HFFc6 (cell line): ENCODE measurements at regions not wholly inside any gene's neighbourhood (a gene's known extent, or its start where the extent isn't known, plus 50 kb on each side); places are given as distances from the start of the nearest gene placed in this dataset.

ENCODE experiments used
- DNase-seq: peaks from one replicate; pipeline ENCODE4 v3.0.0-alpha.2; 2018
- H3K27ac Mint-ChIP-seq: 2 replicates; pipeline ENCODE4 v1.8.0; 2020; ENCODE audit warnings: mild to moderate bottlenecking, mixed read lengths
- H3K27me3 Mint-ChIP-seq: 2 replicates; pipeline ENCODE4 v1.8.0; 2021; ENCODE audit warnings: mild to moderate bottlenecking, moderate library complexity, mixed read lengths; ENCODE audit not compliant: insufficient read depth
- H3K36me3 Mint-ChIP-seq: 2 replicates; pipeline ENCODE4 v1.8.0; 2021; ENCODE audit warnings: low read depth, mixed read lengths
- H3K4me1 Mint-ChIP-seq: 2 replicates; pipeline ENCODE4 v1.8.0; 2020; ENCODE audit warnings: low read depth, mixed read lengths
- H3K4me3 Mint-ChIP-seq: 2 replicates; pipeline ENCODE4 v1.8.0; 2020; ENCODE audit warnings: mild to moderate bottlenecking, moderate library complexity, mixed read lengths
- H3K9me3 Mint-ChIP-seq: 2 replicates; pipeline ENCODE4 v1.8.0; 2020; ENCODE audit warnings: mild to moderate bottlenecking, mixed read lengths
- TF ChIP-seq, protein P1 (sequence below): fragments of 200-600 bp; sonication (generic); IDR thresholded peaks from 2 replicates; pipeline ENCODE4 v1.5.0; 2021; ENCODE audit warnings: antibody characterized with exemption, mild to moderate bottlenecking

DNA sequence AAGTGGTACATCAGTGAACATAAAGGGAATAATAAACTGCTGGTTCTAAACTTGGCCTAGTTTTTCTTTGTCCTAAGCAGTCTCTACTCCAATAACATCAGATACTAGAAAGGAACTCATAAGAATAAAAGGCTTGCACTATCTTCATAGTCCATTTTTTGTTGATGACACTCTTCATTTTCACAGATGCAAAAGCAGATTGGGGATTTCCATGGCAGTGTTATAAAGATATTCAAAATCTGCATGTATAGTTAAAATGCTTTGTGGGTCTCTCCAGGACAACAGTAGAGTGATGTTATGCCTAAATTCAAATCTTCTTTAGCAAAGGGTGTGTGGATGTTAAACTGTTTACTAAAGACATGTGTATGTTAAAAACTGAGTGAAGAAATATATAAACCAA, 745.8 kb downstream of the TRHDE start:
- no peaks in the 10 kb centered on the region; the same call in 1 of the 2 replicates for H3K27me3 Mint-ChIP-seq
- no peaks in the 10 kb centered on the region for H3K36me3 Mint-ChIP-seq

DNA sequence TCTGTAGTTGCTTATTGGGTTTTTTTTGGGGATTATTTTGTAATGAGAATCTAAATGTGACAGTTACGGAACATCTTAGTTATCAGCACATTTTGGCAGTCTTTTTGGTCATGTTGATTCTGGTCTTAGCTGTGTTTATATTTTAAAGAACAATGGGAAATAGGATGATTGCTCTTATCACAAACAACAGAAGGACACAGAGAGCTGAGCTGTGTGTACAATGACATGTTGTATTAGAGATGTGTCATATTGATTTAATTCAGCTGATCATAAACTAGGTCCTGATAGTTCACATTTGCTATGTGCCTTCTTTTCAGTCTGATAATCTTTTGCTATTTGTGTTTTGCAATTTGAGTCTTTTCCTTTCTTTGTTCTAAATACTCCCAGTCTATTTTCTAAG, 781.7 kb downstream of the TRHDE start:
- no peak overlapping the region for H3K27ac Mint-ChIP-seq
- H3K4me3 Mint-ChIP-seq = no peak overlapping the region
- H3K4me1 Mint-ChIP-seq = no peaks in the 10 kb centered on the region
- TF ChIP-seq, protein P1, sequence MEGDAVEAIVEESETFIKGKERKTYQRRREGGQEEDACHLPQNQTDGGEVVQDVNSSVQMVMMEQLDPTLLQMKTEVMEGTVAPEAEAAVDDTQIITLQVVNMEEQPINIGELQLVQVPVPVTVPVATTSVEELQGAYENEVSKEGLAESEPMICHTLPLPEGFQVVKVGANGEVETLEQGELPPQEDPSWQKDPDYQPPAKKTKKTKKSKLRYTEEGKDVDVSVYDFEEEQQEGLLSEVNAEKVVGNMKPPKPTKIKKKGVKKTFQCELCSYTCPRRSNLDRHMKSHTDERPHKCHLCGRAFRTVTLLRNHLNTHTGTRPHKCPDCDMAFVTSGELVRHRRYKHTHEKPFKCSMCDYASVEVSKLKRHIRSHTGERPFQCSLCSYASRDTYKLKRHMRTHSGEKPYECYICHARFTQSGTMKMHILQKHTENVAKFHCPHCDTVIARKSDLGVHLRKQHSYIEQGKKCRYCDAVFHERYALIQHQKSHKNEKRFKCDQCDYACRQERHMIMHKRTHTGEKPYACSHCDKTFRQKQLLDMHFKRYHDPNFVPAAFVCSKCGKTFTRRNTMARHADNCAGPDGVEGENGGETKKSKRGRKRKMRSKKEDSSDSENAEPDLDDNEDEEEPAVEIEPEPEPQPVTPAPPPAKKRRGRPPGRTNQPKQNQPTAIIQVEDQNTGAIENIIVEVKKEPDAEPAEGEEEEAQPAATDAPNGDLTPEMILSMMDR = no peak
- peaks cover 19% of the 10 kb centered on the region for H3K9me3 Mint-ChIP-seq
- DNase-seq = no peak
- no peaks in the 10 kb centered on the region for H3K36me3 Mint-ChIP-seq
- no peaks in the 10 kb centered on the region for H3K27me3 Mint-ChIP-seq

More for the DNA sequence above, 745.8 kb downstream of the TRHDE start:
- no peak for DNase-seq
- Mint-ChIP-seq H3K27ac (no peak overlapping the region), H3K4me3 (no peak overlapping the region), H3K9me3 (peaks cover 42% of the 10 kb centered on the region), H3K4me1 (no peaks in the 10 kb centered on the region)
- TF ChIP-seq, protein P1 = no peak

DNA sequence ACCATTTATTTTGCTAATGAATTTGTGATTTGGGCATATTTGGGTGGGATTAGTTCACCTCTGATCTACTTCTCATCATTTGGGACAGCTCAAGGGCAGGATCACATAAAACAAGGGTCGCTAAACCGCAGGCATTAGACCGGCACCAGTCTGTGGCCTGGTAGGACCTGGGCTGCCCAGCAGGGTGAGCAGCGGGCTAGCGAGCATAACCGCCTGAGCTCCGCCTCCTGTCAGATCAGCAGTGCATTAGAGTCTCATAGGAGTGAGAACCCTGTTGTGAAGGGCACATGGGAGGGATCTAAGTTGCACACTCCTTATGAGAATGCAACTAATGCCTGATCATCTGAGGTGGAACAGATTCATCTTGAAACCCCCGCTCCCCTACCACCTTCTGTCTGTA, 785.3 kb downstream of the TRHDE start:
- no peaks in the 10 kb centered on the region for H3K36me3 Mint-ChIP-seq
- H3K4me3 Mint-ChIP-seq = no peak overlapping the region
- no peaks in the 10 kb centered on the region for H3K4me1 Mint-ChIP-seq
- no peak overlapping the region for H3K27ac Mint-ChIP-seq
- no peak for DNase-seq
- peaks cover 24% of the 10 kb centered on the region for H3K9me3 Mint-ChIP-seq
- TF ChIP-seq, protein P1 = no peak
- no peaks in the 10 kb centered on the region for H3K27me3 Mint-ChIP-seq

DNA sequence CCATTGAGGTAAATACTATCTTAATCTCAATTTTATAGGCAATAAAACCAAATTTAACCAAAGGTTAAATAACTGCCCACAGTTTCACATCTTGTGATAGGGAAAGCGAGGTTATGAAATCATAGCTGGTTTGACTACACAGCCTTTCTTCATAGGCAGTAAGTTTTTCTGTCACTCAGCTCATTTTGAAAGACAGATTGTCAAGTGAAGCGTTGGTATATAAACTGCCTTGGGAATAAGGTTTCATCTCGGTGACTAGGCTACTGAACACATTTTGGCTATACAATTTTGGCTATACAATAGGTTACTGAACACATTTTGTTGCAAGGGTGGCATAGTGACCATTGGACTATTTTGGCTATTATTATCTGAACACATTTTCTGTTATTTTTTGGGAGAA, 793.7 kb downstream of the TRHDE start:
- peaks cover 31% of the 10 kb centered on the region for H3K9me3 Mint-ChIP-seq
- H3K4me1 Mint-ChIP-seq = no peaks in the 10 kb centered on the region
- no peak overlapping the region for H3K27ac Mint-ChIP-seq
- peaks cover 2% of the 10 kb centered on the region; the same call in 1 of the 2 replicates for H3K27me3 Mint-ChIP-seq
- TF ChIP-seq, protein P1 = no peak
- no peak overlapping the region for H3K4me3 Mint-ChIP-seq
- H3K36me3 Mint-ChIP-seq = no peaks in the 10 kb centered on the region
- DNase-seq = no peak

DNA sequence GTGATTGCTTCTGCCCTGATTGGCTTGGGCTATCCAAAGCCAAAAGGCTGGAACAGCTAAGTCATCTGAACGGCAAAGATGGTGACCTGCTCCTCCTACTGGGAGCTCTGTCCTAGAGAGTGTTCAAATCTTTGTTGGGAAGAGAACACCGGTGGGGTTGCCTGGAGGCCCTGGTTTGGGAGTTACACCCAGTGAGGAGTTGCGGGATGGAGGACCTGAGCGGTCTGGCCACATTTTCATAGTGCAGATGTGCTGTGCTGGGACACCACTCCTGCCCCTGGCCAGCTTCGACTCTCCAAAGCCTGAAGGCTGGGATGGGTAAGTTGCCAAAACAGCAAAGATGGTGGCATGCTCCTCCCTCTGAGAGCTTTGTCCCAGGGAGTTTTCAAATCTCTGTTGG, 795.4 kb downstream of the TRHDE start:
- H3K4me1 Mint-ChIP-seq = no peaks in the 10 kb centered on the region
- H3K27me3 Mint-ChIP-seq = peaks cover 2% of the 10 kb centered on the region; the same call in 1 of the 2 replicates
- TF ChIP-seq, protein P1 = no peak

DNA sequence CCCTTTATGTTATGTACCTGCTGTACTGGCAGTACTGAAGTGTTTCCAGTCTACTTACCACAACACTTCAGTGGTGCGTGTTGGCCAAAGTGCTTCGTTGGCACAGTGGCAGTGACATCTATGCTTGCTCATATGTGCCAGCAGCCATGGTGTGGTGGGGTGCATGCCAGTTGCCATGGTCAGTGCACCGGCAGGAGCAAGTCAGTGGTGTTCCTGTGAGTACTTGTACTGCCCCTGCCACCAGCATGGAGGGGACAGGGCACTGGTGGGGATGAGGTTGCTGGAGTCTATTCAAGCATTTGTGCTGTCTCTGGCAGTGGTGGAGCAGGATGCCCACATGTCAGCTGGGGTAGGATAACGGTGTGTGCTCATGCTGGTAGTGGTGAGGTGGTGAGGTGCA, 800.0 kb downstream of the TRHDE start:
- no peak overlapping the region for H3K27ac Mint-ChIP-seq
- DNase-seq = no peak
- no peaks in the 10 kb centered on the region; the same call in 1 of the 2 replicates for H3K27me3 Mint-ChIP-seq
- H3K4me3 Mint-ChIP-seq = no peak overlapping the region
- TF ChIP-seq, protein P1 = no peak
- H3K36me3 Mint-ChIP-seq = no peaks in the 10 kb centered on the region
- no peaks in the 10 kb centered on the region for H3K4me1 Mint-ChIP-seq
- H3K9me3 Mint-ChIP-seq = peaks cover 55% of the 10 kb centered on the region

More for the DNA sequence above, 795.4 kb downstream of the TRHDE start:
- no peak for DNase-seq
- H3K27ac Mint-ChIP-seq = no peak overlapping the region
- no peak overlapping the region for H3K4me3 Mint-ChIP-seq
- no peaks in the 10 kb centered on the region for H3K36me3 Mint-ChIP-seq
- H3K9me3 Mint-ChIP-seq = peaks cover 44% of the 10 kb centered on the region
